ENCODE measurements at regions not wholly inside any gene's neighbourhood (a gene's known extent, or its start where the extent isn't known, plus 50 kb on each side); places are given as distances from the start of the nearest gene placed in this dataset.

GRCh38 chr11:92588393-92588792 lies 363.8 kb downstream of the FAT3 start:
- POLR2A ChIA-PET: no interaction called here
- Histone ChIP-seq H3K27me3 (replicated peaks; ENCODE audit: control insufficient read depth, insufficient read depth, low read length) (no peaks in the 10 kb centered on the region), H3K36me3 (ENCODE audit: control insufficient read depth, insufficient read depth, low read length) (no peaks in the 10 kb centered on the region), H3K4me1 (no peaks in the 10 kb centered on the region), H3K4me3 (ENCODE audit: low read depth, low read length) (no peak overlapping the region), H3K9me3 (no peaks in the 10 kb centered on the region)
- TF ChIP-seq CTCF (IDR thresholded peaks at IDR 0.05; ENCODE audit: insufficient read depth in 1 of 2, low read depth in 1 of 2, low read length in 1 of 2, severe bottlenecking in 1 of 2, unreplicated experiment in 1 of 2): no peak
- no TSS peak for BruUV-seq (replicated peaks)
- Mint-ChIP-seq H3K36me3 (ENCODE audit: insufficient read depth, unreplicated experiment) (no peaks in the 10 kb centered on the region), H3K4me1 (ENCODE audit: low read depth, unreplicated experiment) (no peaks in the 10 kb centered on the region), H3K27ac (ENCODE audit: unreplicated experiment) (no peak overlapping the region), H3K4me3 (ENCODE audit: unreplicated experiment) (no peak overlapping the region), H3K27me3 (ENCODE audit: insufficient read depth, unreplicated experiment) (peaks cover 6% of the 10 kb centered on the region), H3K9me3 (ENCODE audit: unreplicated experiment) (no peaks in the 10 kb centered on the region)
- intact Hi-C loops (cut with micrococcal nuclease; ENCODE audit: unreplicated experiment): no loop called here
- CTCF ChIA-PET: interaction anchor here (0.6 kb wide), 1 partner anchor 83 kb away, joined by 3 read pairs; no protein-coding TSS in a partner anchor
- DNase-seq: no peak

- Histone ChIP-seq H3K9me3 (no peaks in the 10 kb centered on the region), H3K4me3 (ENCODE audit: low read depth, low read length) (no peak overlapping the region), H3K27me3 (replicated peaks; ENCODE audit: control insufficient read depth, insufficient read depth, low read length) (no peaks in the 10 kb centered on the region), H3K4me1 (no peaks in the 10 kb centered on the region), H3K36me3 (ENCODE audit: control insufficient read depth, insufficient read depth, low read length) (no peaks in the 10 kb centered on the region)
- Mint-ChIP-seq H3K36me3 (ENCODE audit: insufficient read depth, unreplicated experiment) (no peaks in the 10 kb centered on the region), H3K4me3 (ENCODE audit: unreplicated experiment) (no peak overlapping the region), H3K9me3 (ENCODE audit: unreplicated experiment) (no peaks in the 10 kb centered on the region), H3K27ac (ENCODE audit: unreplicated experiment) (no peak overlapping the region), H3K27me3 (ENCODE audit: insufficient read depth, unreplicated experiment) (peaks cover 6% of the 10 kb centered on the region), H3K4me1 (ENCODE audit: low read depth, unreplicated experiment) (no peaks in the 10 kb centered on the region)
- DNase-seq: no peak
- intact Hi-C loops (cut with micrococcal nuclease; ENCODE audit: unreplicated experiment): no loop called here
- CTCF ChIA-PET: no interaction called here
- POLR2A ChIA-PET: no interaction called here
- no TSS peak for BruUV-seq (replicated peaks)
- TF ChIP-seq CTCF (IDR thresholded peaks at IDR 0.05; ENCODE audit: insufficient read depth in 1 of 2, low read depth in 1 of 2, low read length in 1 of 2, severe bottlenecking in 1 of 2, unreplicated experiment in 1 of 2): no peak
Measured at GRCh38 chr11:92589512-92589911, 364.9 kb downstream of the FAT3 start.

GRCh38 chr11:92591521-92591920 lies 366.9 kb downstream of the FAT3 start:
- no peak overlapping the region for H3K4me3 Mint-ChIP-seq (ENCODE audit: unreplicated experiment)
- H3K27me3 ChIP-seq (replicated peaks; ENCODE audit: control insufficient read depth, insufficient read depth, low read length): no peaks in the 10 kb centered on the region
- no peaks in the 10 kb centered on the region for H3K36me3 ChIP-seq (ENCODE audit: control insufficient read depth, insufficient read depth, low read length)
- no peaks in the 10 kb centered on the region for H3K9me3 Mint-ChIP-seq (ENCODE audit: unreplicated experiment)
- no peaks in the 10 kb centered on the region for H3K4me1 Mint-ChIP-seq (ENCODE audit: low read depth, unreplicated experiment)
- no peak for TF ChIP-seq CTCF (IDR thresholded peaks at IDR 0.05; ENCODE audit: insufficient read depth in 1 of 2, low read depth in 1 of 2, low read length in 1 of 2, severe bottlenecking in 1 of 2, unreplicated experiment in 1 of 2)
- no peak for DNase-seq
- no peaks in the 10 kb centered on the region for H3K36me3 Mint-ChIP-seq (ENCODE audit: insufficient read depth, unreplicated experiment)
- no peak overlapping the region for H3K4me3 ChIP-seq (ENCODE audit: low read depth, low read length)
- BruUV-seq (replicated peaks): no TSS peak
- H3K27ac Mint-ChIP-seq (ENCODE audit: unreplicated experiment): no peak overlapping the region
- ChIA-PET CTCF (no interaction called here), POLR2A (no interaction called here)
- peaks cover 6% of the 10 kb centered on the region for H3K27me3 Mint-ChIP-seq (ENCODE audit: insufficient read depth, unreplicated experiment)
- H3K9me3 ChIP-seq: no peaks in the 10 kb centered on the region
- no peaks in the 10 kb centered on the region for H3K4me1 ChIP-seq
- intact Hi-C loops (cut with micrococcal nuclease; ENCODE audit: unreplicated experiment): no loop called here

Measured in Caco-2 (cell line).